HFFc6 (cell line): ENCODE measurements at regions not wholly inside any gene's neighbourhood (a gene's known extent, or its start where the extent isn't known, plus 50 kb on each side); places are given as distances from the start of the nearest gene placed in this dataset.
A peak's percentile ranks its signal among the peaks of the same experiment; 100 is the strongest.

Experiments
- DNase-seq: peaks from one replicate; pipeline ENCODE4 v3.0.0-alpha.2; 2018
- H3K27ac Mint-ChIP-seq: 2 replicates; pipeline ENCODE4 v1.8.0; 2020; ENCODE audit warnings: mild to moderate bottlenecking, mixed read lengths
- H3K27me3 Mint-ChIP-seq: 2 replicates; pipeline ENCODE4 v1.8.0; 2021; ENCODE audit warnings: mild to moderate bottlenecking, moderate library complexity, mixed read lengths; ENCODE audit not compliant: insufficient read depth
- H3K36me3 Mint-ChIP-seq: 2 replicates; pipeline ENCODE4 v1.8.0; 2021; ENCODE audit warnings: low read depth, mixed read lengths
- H3K4me1 Mint-ChIP-seq: 2 replicates; pipeline ENCODE4 v1.8.0; 2020; ENCODE audit warnings: low read depth, mixed read lengths
- H3K4me3 Mint-ChIP-seq: 2 replicates; pipeline ENCODE4 v1.8.0; 2020; ENCODE audit warnings: mild to moderate bottlenecking, moderate library complexity, mixed read lengths
- H3K9me3 Mint-ChIP-seq: 2 replicates; pipeline ENCODE4 v1.8.0; 2020; ENCODE audit warnings: mild to moderate bottlenecking, mixed read lengths
- TF ChIP-seq, protein P1 (sequence below): fragments of 200-600 bp; sonication (generic); IDR thresholded peaks from 2 replicates; pipeline ENCODE4 v1.5.0; 2021; ENCODE audit warnings: antibody characterized with exemption, mild to moderate bottlenecking

DNA sequence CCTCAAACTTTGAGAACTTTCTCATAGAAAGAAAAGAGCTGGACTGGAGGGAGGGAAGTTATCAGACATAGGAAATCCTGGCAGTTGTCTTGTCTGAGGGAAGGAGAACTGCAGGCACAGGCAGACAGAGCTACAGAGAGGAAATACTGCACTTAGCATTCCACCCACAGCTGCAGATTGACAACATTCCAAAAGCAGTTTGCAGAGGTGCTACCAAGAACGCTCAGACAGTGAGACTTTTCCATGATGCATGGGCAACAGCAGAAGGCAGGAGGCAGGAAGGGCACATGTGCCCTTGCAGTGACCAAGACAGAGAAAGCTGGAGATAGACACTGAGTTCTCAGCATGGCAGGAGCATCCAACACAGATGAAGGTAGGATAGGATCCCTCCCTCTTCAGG lies 327.5 kb upstream of the ZNF462 start:
- no peaks in the 10 kb centered on the region for H3K4me1 Mint-ChIP-seq
- DNase-seq = no peak
- TF ChIP-seq, protein P1, sequence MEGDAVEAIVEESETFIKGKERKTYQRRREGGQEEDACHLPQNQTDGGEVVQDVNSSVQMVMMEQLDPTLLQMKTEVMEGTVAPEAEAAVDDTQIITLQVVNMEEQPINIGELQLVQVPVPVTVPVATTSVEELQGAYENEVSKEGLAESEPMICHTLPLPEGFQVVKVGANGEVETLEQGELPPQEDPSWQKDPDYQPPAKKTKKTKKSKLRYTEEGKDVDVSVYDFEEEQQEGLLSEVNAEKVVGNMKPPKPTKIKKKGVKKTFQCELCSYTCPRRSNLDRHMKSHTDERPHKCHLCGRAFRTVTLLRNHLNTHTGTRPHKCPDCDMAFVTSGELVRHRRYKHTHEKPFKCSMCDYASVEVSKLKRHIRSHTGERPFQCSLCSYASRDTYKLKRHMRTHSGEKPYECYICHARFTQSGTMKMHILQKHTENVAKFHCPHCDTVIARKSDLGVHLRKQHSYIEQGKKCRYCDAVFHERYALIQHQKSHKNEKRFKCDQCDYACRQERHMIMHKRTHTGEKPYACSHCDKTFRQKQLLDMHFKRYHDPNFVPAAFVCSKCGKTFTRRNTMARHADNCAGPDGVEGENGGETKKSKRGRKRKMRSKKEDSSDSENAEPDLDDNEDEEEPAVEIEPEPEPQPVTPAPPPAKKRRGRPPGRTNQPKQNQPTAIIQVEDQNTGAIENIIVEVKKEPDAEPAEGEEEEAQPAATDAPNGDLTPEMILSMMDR = no peak
- H3K27ac Mint-ChIP-seq = no peak overlapping the region
- no peak overlapping the region for H3K4me3 Mint-ChIP-seq
- H3K27me3 Mint-ChIP-seq = no peaks in the 10 kb centered on the region; the same call in 1 of the 2 replicates
- H3K36me3 Mint-ChIP-seq = no peaks in the 10 kb centered on the region
- peaks cover 34% of the 10 kb centered on the region for H3K9me3 Mint-ChIP-seq

GRCh38 chr9:106557996-106558667 lies 304.8 kb upstream of the ZNF462 start:
- Mint-ChIP-seq H3K9me3 (peaks cover 30% of the 10 kb centered on the region), H3K4me1 (no peaks in the 10 kb centered on the region), H3K36me3 (no peaks in the 10 kb centered on the region), H3K4me3 (no peak overlapping the region), H3K27ac (no peak overlapping the region), H3K27me3 (no peaks in the 10 kb centered on the region)
- DNase-seq = no peak
- TF ChIP-seq, protein P1 = no peak

GRCh38 chr9:106560540-106560939 lies 302.4 kb upstream of the ZNF462 start:
- Mint-ChIP-seq H3K27ac (no peak overlapping the region), H3K27me3 (no peaks in the 10 kb centered on the region), H3K4me1 (no peaks in the 10 kb centered on the region), H3K4me3 (no peak overlapping the region), H3K36me3 (no peaks in the 10 kb centered on the region), H3K9me3 (peaks cover 20% of the 10 kb centered on the region)
- no peak for DNase-seq
- TF ChIP-seq, protein P1 = peak; percentile 34; the same call in 1 of the 2 replicates

GRCh38 chr9:106575823-106576222 lies 287.1 kb upstream of the ZNF462 start:
- no peaks in the 10 kb centered on the region; the same call in 1 of the 2 replicates for H3K27me3 Mint-ChIP-seq
- no peak overlapping the region for H3K27ac Mint-ChIP-seq
- H3K36me3 Mint-ChIP-seq = no peaks in the 10 kb centered on the region

DNA sequence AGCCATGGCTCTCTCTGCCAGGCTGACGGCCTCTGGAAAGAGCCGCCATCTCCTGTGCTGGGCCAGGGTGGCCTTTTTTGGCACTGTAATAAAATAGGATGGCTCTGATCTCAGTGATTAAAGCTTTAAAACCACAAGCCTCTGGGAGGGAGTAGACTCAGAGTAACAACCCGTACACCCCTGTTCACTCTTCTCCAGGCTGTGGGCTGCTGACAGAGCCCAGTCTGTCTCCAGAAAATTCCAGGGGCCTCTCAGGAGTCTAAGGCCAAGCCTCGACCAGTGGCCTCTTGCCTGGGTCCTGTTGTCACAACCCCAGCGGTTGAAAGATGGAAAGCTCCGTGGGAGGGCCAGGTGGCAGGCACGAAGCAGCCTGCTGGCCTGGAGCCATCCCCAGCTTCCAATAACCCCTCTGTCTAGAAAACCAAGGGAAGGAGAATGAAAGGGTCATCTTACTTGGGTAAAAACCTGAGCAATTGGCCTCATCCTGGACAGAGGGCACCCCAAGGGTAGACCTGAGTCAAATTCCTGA lies 286.7 kb upstream of the ZNF462 start:
- H3K4me1 Mint-ChIP-seq = no peaks in the 10 kb centered on the region
- no peak overlapping the region for H3K4me3 Mint-ChIP-seq
- no peak overlapping the region for H3K27ac Mint-ChIP-seq
- TF ChIP-seq, protein P1 = no peak
- no peaks in the 10 kb centered on the region; the same call in 1 of the 2 replicates for H3K27me3 Mint-ChIP-seq
- DNase-seq = no peak
- H3K36me3 Mint-ChIP-seq = no peaks in the 10 kb centered on the region
- peaks cover 31% of the 10 kb centered on the region for H3K9me3 Mint-ChIP-seq

More at GRCh38 chr9:106575823-106576222, 287.1 kb upstream of the ZNF462 start:
- Mint-ChIP-seq H3K9me3 (peaks cover 33% of the 10 kb centered on the region), H3K4me3 (no peak overlapping the region), H3K4me1 (no peaks in the 10 kb centered on the region)
- DNase-seq = no peak
- TF ChIP-seq, protein P1 = no peak
